ENCODE measurements at regions not wholly inside any gene's neighbourhood (a gene's known extent, or its start where the extent isn't known, plus 50 kb on each side); places are given as distances from the start of the nearest gene placed in this dataset.
A peak's percentile ranks its signal among the peaks of the same experiment; 100 is the strongest.

DNA sequence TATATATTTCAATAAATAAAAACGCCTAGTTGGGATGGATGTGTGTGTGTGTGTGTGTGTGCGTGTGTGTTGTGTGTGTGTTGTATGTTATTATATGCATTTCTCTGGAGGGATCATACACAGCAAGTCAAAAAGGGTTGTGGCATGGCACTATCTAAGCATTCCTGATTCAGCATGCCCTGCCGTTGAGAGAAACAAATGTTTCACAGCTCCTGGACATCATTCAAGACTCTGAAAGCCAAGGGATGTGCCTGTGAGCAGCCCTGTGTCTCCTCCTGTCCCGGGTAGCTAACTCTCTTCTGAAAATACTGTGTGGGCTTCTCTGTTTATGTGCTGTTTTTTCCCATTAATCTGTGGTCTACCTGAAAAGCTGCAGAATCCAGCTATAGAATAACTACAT lies 197.9 kb upstream of the SETBP1 start:
- no peak overlapping the region for H3K4me3 Mint-ChIP-seq (ENCODE audit: unreplicated experiment)
- H3K36me3 Mint-ChIP-seq (ENCODE audit: low read depth): peaks cover 2% of the 10 kb centered on the region
- TF ChIP-seq, protein P1, sequence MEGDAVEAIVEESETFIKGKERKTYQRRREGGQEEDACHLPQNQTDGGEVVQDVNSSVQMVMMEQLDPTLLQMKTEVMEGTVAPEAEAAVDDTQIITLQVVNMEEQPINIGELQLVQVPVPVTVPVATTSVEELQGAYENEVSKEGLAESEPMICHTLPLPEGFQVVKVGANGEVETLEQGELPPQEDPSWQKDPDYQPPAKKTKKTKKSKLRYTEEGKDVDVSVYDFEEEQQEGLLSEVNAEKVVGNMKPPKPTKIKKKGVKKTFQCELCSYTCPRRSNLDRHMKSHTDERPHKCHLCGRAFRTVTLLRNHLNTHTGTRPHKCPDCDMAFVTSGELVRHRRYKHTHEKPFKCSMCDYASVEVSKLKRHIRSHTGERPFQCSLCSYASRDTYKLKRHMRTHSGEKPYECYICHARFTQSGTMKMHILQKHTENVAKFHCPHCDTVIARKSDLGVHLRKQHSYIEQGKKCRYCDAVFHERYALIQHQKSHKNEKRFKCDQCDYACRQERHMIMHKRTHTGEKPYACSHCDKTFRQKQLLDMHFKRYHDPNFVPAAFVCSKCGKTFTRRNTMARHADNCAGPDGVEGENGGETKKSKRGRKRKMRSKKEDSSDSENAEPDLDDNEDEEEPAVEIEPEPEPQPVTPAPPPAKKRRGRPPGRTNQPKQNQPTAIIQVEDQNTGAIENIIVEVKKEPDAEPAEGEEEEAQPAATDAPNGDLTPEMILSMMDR (IDR thresholded peaks at IDR 0.05): no peak
- DNase-seq (ENCODE audit: low spot score): no peak
- H3K27ac Mint-ChIP-seq (ENCODE audit: unreplicated experiment): no peak overlapping the region
- no peaks in the 10 kb centered on the region for H3K27me3 Mint-ChIP-seq (ENCODE audit: low read depth)
- no peaks in the 10 kb centered on the region for H3K4me1 Mint-ChIP-seq (ENCODE audit: low read depth)
- H3K9me3 Mint-ChIP-seq (ENCODE audit: low read depth): peaks cover 21% of the 10 kb centered on the region

DNA sequence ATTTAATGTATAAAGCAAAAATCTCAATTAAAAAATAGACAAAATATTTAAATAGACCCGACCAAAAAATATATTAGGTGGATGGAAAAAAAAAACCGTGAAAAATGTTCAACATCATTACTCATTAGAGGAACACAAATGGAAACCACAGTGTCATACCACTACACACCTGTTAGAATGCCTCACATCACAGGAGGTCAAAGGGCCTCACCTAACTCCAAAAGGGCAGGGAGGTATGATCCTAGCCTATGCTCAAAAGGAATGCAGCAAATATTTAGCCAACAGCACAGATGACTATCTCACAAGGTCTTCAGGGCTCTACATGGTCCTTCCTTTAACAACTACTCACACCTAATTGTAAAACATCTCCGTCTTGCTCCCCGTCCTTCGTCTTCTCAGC lies 185.5 kb upstream of the SETBP1 start:
- no peaks in the 10 kb centered on the region for H3K36me3 Mint-ChIP-seq (ENCODE audit: low read depth)
- H3K27ac Mint-ChIP-seq (ENCODE audit: unreplicated experiment): no peak overlapping the region
- no peaks in the 10 kb centered on the region for H3K9me3 Mint-ChIP-seq (ENCODE audit: low read depth)
- H3K4me1 Mint-ChIP-seq (ENCODE audit: low read depth): peaks cover 20% of the 10 kb centered on the region
- H3K4me3 Mint-ChIP-seq (ENCODE audit: unreplicated experiment): no peak overlapping the region
- H3K27me3 Mint-ChIP-seq (ENCODE audit: low read depth): no peaks in the 10 kb centered on the region
- TF ChIP-seq, protein P1 (IDR thresholded peaks at IDR 0.05): no peak
- no peak for DNase-seq (ENCODE audit: low spot score)

DNA sequence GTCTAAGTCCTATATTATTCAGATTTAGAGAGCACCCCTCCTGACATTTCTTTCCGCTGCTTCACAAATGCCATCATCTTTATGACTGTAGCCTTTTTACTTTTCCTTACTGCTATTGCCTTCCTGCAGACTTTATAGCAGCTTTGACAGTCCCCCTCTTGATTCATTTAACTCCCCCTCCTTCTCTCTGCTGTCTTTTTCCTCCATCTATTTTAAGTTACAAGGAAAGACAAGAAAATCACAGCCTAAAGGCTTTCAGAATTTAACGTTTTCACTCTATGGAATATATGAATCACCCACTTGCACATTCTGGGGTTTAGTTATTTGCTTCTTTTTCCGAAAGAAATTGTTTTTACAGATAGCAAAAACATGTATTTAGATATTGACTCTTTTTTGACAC lies 183.4 kb upstream of the SETBP1 start:
- TF ChIP-seq, protein P1 (IDR thresholded peaks at IDR 0.05): no peak
- Mint-ChIP-seq H3K9me3 (ENCODE audit: low read depth) (no peaks in the 10 kb centered on the region), H3K27ac (ENCODE audit: unreplicated experiment) (peak overlapping the region; percentile 38), H3K4me1 (ENCODE audit: low read depth) (peaks cover 26% of the 10 kb centered on the region), H3K36me3 (ENCODE audit: low read depth) (no peaks in the 10 kb centered on the region), H3K4me3 (ENCODE audit: unreplicated experiment) (no peak overlapping the region), H3K27me3 (ENCODE audit: low read depth) (no peaks in the 10 kb centered on the region)
- no peak for DNase-seq (ENCODE audit: low spot score)

DNA sequence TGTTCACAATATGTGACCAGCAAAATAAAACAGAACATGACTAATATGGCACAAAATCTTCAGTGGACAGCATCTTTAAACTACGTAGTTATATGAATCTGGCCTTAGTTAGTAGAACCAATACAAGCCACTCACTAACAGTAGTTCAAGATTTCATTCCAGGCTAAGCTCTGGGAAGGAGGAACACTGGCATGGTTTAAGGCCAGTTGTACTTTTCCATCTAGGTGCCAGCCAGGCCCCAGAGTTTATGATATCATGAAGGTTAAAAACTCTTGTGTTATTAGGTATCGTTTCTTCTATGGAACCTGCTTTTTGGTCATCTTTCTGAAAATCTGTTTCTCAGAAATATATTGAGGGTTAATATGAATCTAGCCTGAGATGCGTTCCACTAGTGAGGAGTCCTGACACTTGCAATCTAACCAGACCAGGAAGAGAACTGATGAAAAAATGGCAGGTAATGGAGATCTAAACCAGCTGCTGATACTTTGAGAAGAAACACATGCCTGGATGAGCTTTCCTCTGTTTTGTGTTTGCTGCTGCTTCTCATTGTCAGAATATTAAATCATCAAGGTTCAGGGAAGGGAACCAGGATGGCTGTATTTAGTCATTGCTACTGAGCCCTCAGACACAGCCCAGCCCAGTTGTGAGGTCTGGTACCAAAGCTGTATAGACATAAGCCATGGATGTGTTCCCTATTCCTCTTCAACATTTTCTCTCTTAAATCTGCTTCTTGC lies 182.8 kb upstream of the SETBP1 start:
- TF ChIP-seq, protein P1 (IDR thresholded peaks at IDR 0.05): no peak
- Mint-ChIP-seq H3K4me3 (ENCODE audit: unreplicated experiment) (no peak overlapping the region), H3K4me1 (ENCODE audit: low read depth) (peaks cover 26% of the 10 kb centered on the region), H3K27ac (ENCODE audit: unreplicated experiment) (peak overlapping the region; percentile 38), H3K27me3 (ENCODE audit: low read depth) (no peaks in the 10 kb centered on the region), H3K36me3 (ENCODE audit: low read depth) (no peaks in the 10 kb centered on the region), H3K9me3 (ENCODE audit: low read depth) (no peaks in the 10 kb centered on the region)
- DNase-seq (ENCODE audit: low spot score): no peak

DNA sequence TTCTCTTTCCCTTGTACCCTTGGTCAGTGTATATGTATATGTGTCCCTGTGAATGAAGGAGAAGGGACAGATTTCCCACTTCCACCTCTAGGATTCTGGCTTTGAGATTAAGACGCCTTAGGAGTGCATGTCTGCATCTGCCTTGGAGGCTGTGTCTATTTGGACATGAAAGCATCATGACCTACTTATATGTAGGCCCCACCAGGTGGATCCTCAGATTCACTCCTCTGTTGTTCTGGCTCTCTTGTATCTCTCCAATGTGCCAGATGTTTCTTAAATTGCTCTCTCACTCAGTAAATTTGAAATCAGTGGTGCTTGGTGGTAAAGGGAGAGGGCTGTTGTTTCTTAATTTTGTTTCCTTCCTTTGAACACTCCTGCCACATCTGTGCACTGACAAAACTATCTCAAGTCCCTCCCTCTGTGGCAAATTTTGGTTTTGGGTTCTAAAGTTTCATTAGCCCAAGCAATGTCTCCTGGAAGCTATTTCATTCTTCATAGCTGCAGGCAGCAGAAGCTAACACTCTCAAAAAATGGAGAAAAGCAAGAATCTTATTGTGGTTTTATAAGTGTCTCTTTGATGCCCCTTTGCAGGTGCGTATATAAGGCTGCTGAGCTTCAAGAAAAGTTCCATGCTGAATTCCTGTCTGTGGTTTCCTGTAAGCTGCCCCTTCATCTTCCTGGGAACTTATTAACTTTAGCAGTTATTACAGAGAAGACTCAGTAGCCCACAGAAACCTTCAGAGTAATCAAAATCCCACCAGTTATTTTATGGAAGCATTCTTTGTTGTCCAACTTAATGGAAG lies 179.7 kb upstream of the SETBP1 start:
- DNase-seq (ENCODE audit: low spot score): no peak
- Mint-ChIP-seq H3K27me3 (ENCODE audit: low read depth) (no peaks in the 10 kb centered on the region), H3K4me1 (ENCODE audit: low read depth) (peaks cover 26% of the 10 kb centered on the region), H3K9me3 (ENCODE audit: low read depth) (no peaks in the 10 kb centered on the region), H3K36me3 (ENCODE audit: low read depth) (no peaks in the 10 kb centered on the region), H3K4me3 (ENCODE audit: unreplicated experiment) (no peak overlapping the region), H3K27ac (ENCODE audit: unreplicated experiment) (no peak overlapping the region)
- TF ChIP-seq, protein P1 (IDR thresholded peaks at IDR 0.05): no peak

Measured in chondrocyte (in vitro differentiated cells).